Kidney glomerular epithelial cell (primary cell): ENCODE measurements at regions not wholly inside any gene's neighbourhood (a gene's known extent, or its start where the extent isn't known, plus 50 kb on each side); places are given as distances from the start of the nearest gene placed in this dataset.
A peak's percentile ranks its signal among the peaks of the same experiment; 100 is the strongest.
"Not testable (repeated sequence)": the region's sequence is repeated elsewhere in the genome, so short reads cannot be mapped to it uniquely, and the experiment has no call there.

Source experiments
- DNase-seq: peaks from one replicate; lab custom pipeline; 2025; lab: John Stamatoyannopoulos, UW

DNA sequence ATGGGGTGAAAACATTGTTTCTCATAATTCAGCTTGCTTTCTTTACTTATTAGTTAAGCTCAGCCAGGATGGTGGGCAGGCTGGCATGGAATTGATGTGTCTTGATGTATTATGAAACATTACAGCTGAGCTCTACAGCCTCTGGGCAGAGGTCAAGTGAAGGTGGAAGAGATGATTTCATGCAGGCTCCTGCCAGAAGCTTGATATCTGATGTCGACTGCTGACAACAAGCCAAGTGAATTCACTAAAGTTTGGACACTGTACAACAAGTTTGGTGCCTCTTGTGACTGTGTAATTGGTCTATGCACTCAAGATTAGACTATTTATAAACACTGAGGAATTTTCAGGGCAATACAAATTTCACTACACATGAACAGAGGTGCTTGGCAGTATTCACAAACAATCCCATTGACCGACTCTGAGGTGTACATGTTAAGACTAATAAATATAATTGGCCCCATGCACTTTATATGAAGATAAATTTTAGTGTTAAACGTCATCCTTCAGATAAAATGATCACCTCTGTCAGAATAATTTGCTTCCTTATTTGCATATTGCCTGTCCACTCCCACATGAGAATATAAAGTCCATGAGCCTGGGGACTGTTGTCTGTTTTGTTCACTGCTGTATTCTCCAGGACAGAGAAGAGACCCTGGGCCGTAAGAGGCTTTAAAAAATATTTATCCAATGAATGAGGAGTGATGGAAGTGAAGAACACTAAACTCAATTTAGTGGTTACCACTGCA, 612.2 kb downstream of the IQCM start:
- DNase-seq, result no peak

DNA sequence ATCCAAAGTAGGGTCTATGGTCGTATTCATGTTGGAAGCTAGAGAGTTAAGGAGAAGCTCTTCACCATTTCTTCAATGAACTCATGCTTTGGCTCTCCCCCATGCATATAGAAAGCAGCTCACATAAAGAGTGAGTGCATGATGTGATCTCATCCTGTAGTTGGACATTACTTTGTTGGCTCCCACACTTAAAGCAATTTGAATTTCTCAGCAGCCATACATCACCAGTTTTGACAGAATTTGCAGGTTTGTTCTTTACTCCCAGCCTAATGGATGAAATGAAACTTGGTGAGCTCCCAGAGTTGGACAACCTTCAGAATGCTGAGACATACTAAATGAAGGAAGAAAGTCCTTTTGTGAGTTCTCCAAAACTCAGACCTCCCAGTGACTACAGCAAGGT, 613.5 kb downstream of the IQCM start:
- no peak for DNase-seq

DNA sequence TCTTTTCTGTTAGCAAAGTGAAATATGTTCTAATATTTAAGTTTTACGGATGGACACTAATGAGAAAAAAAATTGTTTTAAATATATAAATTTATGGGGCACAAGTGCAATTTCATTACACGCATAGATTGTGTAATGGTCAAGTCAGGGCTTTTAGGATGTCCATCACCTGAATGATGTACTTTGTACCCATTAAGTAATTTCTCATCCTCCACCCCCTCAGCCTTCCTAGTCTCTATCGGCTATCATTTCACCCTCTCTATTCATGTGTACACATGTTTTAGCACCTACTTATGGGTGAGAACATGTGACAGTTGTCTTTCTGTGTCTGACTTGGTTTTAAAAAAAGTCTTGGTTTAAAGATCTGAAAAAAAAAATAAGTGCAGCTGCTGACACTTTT, 616.0 kb downstream of the IQCM start:
- no peak for DNase-seq

DNA sequence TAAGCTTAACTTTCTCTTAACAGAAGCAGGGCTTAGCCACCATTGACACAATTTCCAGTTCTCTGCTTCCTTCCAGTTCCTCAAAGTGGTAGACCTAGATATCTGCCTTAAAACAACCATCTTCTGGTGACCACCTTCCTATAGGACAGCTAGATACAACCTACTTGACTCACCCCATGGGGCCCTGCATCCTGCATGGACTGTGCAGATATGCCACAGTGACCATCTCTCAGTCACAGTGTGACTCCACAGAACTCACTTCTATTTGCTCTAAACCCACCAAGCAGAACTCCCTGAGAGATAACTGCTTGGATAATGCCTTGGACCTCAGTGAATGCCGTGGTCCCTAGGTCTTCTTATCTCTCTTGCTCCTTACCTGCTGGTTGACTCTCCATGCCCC, 621.6 kb downstream of the IQCM start:
- no peak for DNase-seq

DNA sequence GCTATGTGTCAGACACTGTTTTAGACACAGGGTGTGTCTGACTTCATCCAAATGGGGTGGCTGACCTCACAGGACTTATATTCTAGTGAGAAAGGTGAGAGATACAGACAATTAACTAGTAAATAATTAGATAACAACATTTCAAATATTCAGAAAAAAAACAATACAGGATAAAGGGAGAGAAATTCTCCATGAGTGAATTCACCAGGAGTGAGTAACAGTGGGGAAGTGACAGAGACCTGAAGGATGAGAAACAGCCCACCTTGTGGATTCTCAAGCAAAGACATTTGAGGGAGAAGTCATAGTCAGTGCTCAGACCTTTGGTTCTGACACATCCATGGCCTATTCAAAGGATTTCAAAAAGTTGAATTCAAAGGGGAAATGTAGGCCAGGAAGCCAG, 627.9 kb downstream of the IQCM start:
- peak; percentile 31 for DNase-seq

DNA sequence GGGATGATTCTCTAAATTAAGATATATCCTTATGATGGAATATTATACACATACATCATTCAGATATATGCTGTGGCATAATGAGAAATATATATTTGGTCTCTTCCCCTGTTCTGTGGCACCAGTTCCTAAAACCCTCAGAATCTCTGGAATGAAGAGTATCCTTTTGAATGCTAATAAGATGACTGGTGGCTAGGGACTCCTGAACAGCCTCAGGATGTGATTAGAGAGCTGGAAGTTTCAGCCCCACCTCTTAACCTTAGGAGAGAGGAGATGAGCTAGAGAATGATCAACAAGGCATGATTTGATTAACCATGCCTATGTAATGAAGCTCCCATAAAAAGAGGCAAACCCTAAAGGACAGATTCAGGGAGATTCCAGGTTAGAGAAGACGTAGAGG, 632.0 kb downstream of the IQCM start:
- no peak for DNase-seq

DNA sequence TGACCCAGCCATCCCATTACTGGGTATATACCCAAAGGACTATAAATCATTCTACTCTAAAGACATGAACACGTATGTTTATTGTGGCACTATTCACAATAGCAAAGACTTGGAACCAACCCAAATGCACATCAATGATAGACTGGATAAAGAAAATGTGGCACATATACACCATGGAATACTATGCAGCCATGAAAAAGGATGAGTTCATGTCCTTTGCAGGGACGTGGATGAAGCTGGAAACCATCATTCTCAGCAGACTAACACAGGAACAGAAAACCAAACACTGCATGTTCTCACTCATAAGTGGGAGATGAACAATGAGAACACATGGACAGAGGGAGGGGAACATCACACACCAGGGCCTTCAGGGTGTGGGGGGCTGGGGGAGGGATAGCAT, 634.2 kb downstream of the IQCM start:
- DNase-seq, result not testable (repeated sequence)

DNA sequence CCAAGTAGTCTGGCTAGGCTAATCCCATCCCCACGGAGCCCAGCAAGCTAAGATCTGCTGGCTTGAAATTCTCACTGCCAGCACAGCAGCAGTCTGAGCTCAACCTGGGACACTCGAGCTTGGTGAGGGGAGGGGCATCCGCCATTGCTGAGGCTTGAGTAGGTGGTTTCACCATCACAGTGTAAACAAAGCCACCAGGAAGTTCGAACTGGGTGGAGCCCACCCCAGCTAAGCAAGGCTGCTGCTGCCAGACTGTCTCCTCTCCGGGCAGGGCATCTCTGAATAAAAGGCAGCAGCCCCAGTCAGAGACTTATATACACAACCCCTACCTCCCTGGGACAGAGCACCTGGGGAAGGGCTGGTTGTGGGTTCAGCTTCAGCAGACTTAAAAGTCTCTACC, 639.6 kb downstream of the IQCM start:
- no peak for DNase-seq

DNA sequence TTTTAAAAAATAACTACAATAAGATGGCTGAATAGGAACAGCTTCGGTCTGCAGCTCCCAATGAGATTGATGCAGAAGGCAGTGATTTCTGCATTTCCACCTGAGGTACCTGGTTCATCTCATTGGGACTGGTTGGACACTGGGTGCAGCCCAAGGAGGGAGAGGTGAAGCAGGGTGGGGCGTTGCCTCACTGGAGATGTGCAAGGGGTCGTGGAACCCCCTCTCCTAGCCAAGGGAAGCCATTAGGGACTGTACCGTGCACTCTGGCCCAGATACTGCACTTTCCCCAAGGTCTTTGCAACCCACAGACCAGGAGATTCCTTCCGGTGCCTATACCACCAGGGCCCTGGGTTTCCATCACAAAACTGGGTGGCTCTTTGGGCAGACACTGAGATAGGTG, 640.1 kb downstream of the IQCM start:
- no peak for DNase-seq

DNA sequence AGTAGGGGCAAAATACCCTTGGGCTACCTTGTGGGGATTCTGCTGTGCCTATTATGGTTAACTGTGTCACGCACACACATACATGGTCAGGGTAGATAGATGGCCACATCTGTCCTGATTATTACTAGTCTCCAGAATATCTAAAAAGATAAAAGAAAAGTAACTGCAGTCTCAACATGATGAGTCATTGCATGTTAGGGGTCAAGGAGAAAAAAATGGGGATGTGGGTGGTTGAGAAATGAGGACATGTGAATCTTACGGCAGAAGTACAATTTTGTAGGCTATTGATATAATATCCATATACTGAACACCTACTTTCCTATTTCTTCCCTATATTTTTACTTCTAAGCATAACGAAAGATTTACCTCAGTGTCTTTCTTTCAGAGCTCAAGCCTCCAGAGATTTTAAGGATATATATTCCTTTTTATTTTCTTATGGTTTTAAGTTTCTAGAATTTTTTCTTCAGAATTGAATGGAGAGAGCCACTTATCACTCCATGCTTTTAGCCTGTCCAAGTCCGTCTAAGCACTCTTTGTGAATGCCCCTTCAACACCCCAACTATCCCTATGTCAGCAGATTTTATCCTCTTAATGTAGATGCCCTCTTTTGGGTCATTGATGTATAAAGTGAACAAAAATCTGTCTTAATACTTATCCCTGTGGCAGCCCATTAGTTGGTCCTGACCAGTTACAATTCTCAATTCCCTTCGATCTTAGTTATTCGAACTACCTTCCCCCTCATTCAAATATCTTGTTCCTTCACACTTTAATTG, 642.2 kb downstream of the IQCM start:
- DNase-seq, result no peak

DNA sequence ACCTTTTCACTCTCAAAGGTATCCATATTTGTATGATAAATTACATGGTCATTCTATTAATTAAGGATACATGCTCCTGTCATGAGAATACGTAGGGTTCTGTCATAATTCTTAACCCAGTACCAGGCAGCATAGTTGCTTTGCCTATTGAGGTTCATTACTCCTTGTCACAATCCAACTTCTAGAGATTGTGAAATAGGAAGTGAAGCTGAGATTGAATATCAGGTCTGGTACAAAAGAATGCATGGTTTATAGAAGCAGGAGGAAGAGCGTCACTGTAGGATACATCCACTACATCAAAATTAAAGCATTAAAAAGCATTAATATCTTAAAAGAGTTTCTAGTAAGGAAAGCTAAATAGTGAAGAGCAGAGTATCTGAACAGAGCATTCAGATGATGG, 647.0 kb downstream of the IQCM start:
- DNase-seq, result no peak

DNA sequence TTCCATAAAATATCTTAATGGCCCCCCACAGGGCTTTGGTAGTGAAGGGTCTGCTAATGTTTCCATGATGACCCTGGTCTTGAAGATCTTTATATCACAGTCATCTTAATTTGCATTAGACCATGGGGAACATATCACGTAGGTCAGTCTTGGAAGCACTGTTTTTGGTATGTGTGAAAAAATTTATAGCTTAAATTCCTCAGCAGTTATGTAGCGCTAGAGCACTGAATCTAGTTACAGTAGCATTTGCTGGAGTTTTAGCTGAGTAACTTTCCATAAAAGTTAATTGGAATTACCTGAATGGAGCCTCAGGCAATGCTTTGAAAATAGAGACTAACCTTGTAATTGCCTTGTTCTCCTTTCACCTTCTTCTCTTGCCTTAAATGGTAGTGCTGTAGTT, 648.8 kb downstream of the IQCM start:
- DNase-seq, result no peak

DNA sequence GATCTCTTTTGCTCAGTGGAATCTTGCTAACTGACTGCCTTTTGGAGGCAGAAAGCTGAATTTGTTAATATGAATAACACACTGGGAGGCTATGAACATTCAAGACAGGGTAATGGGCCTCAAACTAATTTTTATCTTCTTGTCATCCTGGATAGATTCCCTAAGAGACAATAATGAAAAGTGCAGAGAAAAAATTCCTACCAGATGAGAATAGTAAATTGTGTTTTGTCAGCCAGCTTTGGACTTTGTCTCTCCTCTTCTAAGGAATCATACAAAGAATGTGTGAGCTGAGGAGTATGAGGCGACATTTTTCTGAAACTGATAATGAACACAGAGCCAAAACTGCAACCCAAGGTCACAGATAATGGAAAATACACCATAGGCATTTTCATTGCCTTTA, 649.3 kb downstream of the IQCM start:
- no peak for DNase-seq

DNA sequence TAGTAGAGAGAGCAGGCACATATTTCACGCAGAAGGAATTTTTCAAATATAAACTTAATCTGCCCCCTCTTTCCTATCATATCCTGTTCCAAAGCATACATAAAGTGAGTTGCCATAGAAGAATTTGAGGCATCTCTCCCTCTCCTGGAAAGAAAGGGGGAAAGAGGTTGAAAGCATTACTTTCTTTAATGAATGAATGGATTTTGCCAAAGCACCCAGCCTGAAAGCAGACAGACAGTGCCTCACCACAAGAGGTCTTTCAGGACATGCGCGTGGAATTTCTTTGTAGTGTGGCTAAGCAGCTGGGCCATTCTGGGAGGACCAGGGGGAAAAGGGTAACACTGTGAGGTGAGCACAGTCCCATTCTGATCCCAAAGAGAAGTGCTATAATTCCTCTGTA, 651.4 kb downstream of the IQCM start:
- peak; percentile 91 for DNase-seq

DNA sequence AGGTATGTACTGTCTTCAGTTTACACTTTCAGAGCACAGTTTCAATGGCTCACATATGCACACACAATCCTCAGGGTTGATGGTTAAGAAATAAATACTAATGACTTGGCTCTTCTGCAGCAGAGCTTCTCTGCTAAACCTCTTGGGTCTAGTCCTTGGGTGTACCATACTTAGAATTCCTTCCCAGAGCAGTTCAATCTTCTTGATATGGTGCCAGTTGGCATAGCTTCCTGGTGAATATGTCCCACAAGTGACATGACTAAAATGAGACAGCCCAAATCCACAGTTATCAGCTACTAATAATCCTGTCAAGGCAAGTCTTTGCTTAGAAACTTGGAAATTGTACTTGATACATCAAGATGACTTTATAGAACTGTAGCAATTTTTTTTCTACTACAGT, 654.4 kb downstream of the IQCM start:
- DNase-seq, result peak; percentile 9

DNA sequence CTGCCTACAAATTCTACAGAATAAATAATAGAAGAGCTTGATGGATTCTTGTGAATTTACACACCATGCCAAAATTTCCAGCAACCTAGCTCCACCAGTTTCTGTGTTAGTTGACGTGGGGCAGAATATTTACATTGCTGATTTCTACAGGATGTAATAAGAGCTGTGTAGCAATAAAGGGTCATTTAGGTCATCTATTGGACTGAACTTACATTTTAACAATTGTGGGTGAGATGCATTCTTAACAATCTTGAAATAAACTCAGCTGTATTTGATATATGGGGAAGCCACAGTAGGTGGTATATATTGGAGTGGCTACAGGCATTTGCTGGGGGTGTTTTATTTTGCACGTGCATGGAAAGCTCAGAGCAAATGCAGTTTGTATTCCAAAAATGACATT, 655.3 kb downstream of the IQCM start:
- DNase-seq, result no peak

DNA sequence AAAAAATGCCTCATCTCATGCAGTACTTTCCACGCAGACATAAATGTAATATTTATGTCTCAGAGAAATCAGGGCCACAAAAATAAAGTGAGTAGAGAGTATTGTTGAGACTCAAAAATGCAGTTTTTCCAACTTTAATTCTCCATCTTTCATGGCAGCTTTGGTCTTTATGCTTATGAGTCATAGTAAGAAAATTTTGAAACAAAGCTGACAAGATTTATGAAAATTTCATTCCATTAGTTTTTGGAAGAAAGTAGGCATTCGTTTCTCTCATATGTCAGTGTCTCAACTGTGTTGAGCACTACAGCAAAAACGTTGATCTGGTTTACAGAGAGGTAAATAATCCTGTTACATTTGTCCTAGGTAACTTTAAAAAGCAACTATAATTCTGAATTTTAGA, 656.8 kb downstream of the IQCM start:
- DNase-seq, result no peak

DNA sequence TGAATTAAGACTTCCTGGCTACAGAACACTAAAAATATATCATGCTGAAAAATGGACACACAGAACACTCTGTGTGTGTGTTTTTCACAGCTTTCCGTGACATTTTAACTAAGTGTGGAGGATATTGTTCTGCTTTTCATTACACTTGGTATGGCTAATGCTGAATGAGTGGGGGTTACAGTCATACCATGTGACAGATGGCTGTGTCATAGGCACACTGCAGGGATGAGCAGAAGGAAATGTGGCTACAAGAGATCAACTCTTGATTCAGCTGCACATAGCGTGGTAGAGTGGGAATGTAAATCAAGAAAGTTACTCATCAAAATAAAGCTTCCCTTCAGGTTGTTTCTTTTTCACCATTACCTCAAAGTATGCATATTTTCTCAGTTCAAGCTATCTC, 669.8 kb downstream of the IQCM start:
- DNase-seq, result peak; percentile 15

DNA sequence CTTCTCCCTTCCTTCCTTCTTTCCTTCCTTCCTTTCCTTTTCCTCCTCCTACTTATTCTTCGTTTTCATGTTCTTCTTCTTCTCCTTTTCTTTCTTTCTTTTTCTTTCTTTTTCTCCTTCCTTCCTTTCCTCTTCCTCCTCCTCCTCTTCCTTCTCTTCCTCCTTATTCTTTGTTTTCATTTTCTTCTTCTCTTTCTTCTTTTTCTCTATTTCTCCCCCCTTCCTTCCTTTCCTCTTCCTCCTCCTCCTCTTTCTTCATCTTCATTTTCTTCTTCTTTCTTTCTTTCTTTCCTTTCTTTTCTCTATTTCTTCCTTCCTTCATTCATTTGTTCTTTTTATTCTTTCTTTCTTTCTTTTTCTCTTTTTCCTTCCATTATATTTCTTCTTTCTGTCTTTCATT, 671.6 kb downstream of the IQCM start:
- DNase-seq, result no peak

DNA sequence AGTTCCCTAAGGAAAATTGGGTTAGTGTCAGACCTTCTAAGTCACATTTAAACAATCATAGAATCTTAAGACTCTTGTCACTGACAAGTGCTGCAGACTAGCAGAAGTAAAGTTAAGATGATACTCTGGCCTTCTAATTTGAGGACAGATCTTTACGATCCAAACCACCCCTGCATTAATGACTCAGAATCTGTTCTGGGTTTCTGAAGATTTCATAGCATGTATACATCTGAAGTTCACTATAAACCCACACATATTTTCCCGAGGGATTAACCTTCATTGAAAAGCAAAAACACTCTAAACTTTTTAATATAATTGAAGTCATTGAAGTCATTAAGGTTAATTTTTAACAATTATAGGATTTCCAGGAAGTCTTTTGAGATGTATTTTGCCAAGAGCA, 674.3 kb downstream of the IQCM start:
- DNase-seq, result no peak

DNA sequence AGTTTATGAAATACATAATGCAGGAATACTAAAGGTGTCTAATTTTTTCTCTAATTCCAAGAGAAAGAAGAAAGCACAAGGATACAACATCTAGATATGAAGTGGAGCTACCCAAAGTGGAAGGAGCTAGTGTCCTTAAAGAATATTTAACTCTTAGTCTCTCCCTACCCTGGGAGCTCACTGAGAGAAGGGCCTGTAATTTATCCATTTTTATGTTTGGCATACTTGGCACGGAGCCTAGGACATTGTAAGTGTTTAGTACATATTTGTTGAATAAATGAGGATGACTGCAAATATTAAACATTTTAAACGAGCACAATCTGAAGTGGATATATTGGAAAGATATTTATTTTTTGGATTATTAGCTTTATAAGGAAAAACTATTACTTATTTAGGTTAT, 674.8 kb downstream of the IQCM start:
- no peak for DNase-seq

DNA sequence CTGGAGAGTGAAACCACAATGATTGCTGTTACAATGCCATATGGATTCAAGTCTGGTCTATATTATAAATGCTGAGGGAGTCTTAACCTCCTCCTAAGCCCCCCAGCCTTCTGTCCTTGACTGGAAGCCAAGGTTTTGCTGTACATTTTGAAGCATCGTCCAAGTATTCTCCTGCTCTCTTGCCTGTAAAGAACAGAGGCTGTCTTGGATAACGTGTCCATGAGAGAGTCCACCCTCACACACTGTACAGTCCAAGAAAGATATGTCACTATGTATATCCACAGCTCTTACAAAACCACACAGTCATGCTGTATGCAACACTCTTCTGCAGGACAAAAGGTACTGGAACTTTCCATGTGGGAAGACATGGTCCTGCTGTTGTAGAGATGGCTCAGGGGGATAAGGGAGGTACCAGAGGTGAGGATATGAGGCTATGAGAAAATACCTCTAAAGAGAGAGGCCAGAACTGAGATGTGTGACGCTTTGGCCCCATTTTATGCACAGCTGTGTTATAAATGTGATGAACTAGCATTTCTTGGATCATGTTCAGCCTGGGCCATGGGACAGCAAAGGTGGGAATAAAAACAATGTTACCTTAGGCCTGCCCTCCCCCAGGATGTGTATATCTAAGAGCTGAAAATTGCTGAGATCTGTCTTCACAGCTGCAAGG, 678.6 kb downstream of the IQCM start:
- no peak for DNase-seq

DNA sequence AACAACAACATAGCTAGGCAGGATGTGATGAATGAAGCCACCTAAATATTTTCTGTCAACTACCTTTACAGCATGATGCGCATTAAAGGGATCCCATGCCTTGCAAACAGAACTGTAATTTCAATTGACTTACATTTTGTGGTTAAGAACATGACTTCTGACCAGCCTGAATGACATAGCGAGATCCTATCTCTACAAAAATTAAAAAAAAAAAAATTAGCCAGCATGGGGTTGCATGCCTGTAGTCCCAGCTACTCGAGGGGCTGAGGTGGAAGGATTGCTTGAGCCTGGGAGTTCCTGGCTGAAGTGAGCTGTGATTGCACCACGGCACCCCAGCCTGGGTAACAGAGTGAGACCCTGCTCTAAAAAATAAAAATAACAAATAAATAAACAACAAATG, 680.6 kb downstream of the IQCM start:
- no peak for DNase-seq
